ENCODE measurements at regions not wholly inside any gene's neighbourhood (a gene's known extent, or its start where the extent isn't known, plus 50 kb on each side); places are given as distances from the start of the nearest gene placed in this dataset.
"Not testable (repeated sequence)": the region's sequence is repeated elsewhere in the genome, so short reads cannot be mapped to it uniquely, and the experiment has no call there.

DNA sequence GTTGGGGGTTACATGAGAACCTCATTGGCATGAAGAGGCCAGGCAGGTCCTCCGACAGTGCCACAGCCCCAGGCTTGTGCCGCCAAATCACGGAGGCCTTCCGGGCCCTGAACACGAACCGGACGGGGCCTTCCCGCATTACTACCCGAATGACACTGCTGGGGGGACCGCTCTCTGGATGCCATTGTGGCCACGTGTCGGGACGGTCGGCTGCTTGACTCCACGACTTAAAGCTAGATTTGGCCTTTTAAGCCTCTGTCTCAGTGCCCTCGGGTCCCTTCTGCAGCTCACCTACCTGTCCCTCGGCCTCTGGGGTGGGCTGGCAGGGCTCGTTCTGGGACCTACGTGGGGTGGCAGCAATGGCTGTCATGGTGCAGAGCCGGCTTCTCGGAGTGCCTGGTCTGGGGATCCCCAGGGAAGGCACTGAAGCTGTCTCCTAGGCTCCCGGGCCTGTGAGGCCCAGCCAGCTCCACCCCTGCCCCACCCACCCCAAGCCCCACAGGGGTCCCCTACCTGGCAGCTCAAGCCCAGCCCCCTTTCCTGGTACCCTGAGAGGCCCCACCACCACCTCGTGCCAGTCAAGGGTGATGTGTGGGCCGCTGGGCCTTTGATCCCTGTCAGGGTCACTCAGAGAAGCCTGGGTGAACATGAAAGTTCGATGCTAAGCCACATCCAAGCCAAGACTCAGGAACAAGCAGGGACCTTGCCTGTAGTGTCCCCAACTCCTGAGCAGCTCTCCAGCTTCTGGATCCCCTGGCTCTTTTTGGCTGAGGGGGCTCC is 245.8 kb upstream of the SGCG start:
- no peak for DNase-seq (ENCODE audit: low read depth, low spot score)

DNA sequence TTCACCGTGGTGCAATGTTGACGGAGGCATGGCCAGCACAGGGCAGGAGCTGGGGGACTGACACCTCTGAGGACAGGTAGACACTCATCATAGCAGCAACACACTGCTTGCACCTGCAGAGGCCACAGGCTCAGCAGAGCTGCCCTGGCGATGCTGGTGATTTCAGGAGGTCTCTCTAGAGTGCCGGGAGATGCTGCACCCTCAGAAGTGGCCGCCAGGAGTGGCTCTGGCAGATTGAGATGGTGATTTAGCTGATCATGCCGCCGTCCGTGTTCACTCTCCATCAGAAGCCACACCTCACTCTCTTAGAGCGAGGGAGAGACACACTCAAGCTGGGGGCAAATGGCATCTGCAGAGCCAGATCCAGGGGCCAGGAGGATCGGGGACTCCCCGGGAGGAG is 244.6 kb upstream of the SGCG start:
- DNase-seq (ENCODE audit: low read depth, low spot score) = no peak

DNA sequence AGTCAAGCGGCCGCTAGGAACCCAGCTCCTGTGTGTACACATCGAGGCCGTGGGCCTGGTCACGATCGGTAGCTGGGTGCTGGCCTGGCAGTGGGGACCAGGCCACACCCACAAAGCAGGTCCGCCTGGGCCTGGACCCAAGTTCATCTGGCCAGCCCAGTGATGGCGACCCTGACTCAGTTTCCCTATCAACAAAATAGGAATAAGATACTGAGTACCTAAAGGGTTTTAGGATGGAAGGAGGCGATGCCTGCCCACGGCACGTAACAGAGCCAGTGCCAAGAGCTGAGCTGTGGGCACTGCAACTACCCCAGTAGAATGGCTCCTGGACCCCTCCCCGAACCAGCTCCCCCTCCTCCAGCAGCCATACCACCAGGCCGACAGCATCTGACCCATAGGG is 243.5 kb upstream of the SGCG start:
- no peak for DNase-seq (ENCODE audit: low read depth, low spot score)

DNA sequence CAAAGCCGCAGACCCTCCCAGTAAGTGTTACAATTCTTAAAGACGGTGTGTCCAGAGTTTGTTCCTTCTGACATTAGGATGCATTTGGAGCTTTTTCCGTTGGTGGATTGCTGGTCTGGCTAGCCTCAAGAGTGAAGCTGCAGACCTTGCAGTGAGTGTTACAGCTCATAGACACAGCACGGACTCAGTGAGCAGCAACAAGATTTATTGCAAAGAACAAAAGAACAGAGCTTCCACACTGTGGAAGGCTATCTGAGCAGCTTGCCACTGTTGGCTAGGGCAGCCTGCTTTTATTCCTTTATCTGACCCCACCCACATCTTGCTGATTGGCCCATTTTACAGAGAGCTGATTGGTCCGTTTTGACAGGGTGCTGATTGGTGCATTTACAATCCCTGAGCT is 242.8 kb upstream of the SGCG start:
- no peak for DNase-seq (ENCODE audit: low read depth, low spot score)

DNA sequence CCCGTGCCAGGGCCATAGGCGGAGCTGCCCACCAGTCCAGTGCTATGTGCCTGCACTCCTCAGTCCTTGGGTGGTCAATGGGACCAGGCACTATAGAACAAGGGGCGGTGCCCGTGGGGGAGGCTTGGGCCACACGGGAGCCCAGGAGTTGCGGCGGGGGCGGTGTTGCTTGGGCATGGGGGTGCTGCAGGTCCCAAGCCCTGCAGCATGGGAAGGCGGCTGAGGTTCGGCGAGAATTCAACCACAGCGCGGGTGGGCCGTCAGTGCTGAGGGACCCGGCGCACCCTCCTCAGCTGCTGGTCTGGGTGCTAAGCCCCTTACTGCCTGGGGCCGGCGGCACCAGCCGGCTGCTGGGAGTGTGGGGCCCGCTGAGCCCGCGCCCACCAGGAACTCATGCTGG is 242.2 kb upstream of the SGCG start:
- no peak for DNase-seq (ENCODE audit: low read depth, low spot score)

DNA sequence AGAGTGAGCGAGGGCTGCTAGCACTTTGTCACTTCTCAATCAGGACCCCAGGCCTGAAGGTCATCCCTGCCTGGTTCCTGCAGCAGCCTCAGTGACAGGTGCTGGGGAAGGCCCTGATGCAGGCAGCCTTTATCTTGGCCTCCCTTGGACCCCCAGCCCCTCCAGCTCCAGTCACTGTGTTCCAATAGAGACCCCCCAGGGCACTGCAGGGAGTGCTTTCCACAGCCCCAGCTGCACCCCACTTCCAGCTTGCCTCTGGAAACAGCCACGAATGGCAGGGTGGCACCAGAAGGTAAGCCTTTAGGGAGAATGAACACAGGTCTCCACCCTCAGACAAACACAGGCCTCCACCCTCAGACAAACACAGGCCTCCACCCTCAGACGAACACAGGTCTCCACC is 241.6 kb upstream of the SGCG start:
- no peak for DNase-seq (ENCODE audit: low read depth, low spot score)

DNA sequence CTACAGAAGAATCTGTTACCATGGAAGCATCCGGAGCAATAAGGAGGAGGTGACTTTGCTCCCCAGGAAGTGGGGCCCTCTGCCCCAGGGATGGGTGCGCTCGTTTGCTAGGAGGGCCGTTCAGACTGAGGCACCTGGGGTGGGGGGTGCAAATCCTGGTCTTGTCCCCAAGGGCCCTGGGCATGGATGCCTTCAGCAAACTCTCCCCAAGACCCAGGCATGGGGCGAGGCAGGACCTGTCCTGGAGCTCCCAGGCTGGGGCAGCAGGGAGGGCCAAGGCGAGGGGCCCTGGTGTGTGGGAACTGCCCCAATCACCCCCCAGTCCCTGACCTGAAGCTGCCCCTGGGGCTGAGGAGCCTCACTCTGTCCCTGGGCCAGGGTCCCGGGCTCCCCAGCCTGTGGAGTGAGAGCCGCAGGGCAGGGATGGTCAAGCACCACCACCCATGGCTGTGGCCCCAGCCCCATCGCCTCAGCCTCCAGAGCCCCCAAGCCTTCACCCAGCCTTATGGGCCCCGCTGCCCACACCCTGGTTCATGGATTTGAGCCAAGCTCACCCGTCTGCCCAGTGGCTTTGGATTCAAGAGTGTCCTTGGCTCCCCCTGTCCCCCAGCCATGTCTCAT is 240.6 kb upstream of the SGCG start:
- no peak for DNase-seq (ENCODE audit: low read depth, low spot score)

DNA sequence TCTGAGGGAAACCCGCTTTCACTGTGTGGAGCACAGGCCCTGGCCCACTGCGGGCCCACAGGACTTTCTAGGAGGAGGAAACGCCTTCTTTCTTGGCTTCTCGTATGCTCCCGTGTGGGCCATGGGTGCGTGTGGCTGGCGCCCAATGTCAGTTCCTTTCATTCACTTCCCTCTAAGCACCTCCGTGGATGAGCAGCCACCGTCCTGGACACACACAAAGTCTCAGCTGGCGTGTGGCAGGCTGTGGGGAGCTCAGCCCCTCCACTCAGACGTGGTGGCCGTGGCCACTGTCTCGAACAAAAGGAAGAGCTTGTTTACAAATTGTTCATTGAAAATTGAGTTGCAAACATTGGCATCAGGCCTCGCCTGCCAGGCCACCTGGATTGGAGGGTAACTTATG is 240.0 kb upstream of the SGCG start:
- DNase-seq (ENCODE audit: low read depth, low spot score) = no peak

DNA sequence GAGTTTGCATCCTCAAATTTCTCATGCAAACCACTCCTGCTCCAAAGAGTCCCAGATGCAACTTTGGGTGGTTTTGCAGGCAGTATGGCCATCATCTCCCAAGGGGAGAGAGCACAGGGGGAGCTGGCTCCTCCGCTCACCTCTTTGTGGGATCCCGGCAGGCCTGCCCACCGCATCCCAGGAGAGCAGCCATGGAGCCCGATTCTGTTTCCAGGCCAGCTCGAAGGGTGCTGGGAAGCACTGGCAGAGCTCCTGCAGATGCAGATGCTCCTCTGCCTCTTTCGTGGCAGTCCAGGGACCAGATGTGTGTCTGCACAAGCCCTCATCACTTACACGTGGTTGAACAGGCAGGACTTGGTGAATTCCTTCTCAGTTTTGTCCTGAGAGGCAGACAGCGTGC is 239.3 kb upstream of the SGCG start:
- DNase-seq (ENCODE audit: low read depth, low spot score) = not testable (repeated sequence)

DNA sequence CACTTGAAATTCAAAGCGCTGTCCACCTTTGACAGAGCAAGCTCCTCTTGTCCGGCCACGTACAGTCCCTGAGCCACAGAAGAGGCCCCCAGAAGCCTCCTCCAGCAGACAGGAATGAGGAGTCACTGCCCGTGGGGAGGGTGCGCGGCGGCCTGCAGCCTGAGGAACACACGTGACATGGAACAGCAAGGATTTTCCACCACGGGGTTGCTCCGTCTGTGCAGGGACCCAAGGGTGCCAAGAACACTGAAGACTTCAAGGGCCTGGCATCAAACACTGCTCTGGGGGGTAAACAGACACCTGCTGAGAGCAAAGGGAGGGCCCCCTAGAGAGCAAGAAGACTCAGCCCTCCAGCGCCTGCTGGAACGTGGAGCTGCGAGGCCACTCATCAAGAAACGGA is 237.9 kb upstream of the SGCG start:
- not testable (repeated sequence) for DNase-seq (ENCODE audit: low read depth, low spot score)

DNA sequence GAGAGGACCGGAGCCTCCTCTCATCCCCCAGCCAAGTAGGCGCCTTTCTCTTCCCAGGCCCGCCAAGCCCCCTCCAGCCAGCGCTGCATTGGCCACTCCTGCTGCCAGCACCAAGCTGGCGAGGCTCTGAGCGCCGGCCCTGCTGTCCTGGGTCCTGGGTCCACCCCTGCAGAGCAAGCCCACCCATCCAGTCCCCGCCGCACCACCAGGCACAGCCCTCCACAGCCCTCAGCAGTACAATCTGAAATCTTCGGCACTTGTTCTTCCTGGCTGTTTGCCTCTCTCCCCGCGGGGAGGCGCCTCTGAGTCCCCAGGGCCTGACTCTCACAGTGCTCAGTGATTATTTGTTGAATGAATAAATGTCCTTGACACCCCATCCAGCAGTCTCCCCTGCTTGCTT is 236.4 kb upstream of the SGCG start:
- no peak for DNase-seq (ENCODE audit: low read depth, low spot score)

DNA sequence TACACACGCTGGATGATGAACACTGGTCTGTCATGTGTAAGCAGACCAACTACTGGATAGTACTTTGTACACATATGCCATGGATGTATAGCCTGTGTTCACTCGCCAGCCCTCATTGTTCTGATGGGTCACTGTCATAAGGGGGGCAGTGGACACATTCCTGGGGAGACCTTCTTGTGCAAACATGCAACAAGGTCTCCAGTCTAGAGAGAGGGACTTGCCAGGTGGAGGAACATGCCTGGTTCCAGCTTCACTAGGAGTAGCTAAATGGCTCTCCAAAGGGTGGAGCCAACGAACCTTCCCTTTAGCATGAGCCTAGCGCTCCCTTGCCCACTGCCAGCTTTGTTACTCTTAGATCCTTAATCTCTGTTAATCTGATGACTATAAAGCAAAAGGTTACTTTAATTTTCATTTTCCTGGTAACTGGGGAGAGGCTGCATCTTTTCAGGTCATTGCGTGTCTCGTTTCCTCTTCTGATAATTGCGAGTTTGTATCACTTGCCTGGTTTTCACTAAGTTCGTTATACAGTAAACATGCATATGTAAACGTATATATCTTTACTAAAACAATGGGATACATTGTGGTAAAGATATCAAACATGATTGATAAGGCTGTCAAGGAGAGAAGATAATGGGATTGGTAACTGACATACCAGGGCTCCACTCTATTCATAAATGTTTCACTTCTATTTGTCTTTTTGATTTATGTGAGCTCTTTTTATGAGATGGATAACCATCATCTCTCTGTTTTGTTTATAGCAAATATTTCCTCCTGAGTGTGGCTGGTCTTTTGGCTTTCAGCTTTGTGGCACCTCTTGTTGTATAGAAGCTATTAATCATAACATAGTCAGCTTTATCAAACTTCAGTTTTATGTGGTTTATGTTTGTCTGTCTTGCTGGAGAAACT is 235.2 kb upstream of the SGCG start:
- DNase-seq (ENCODE audit: low read depth, low spot score) = no peak

DNA sequence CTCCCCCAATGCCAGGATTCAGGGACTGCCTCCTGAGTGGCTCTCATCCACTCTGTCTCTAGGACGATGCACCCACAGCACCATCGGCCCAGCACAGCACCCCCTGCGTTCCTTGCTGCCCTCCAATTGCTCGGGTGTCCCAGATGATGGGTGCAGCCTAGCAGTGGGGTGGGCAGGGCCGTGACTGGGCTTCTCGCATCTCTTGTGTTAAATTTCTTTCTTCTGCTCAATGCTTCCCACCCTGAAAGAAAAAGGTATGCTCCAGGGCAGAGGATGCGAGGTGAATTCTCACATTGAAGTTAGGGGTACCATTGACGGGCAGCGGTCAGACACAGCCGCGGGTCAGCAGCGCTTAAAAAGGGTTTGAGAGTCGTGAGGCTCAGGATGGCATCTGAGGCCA is 232.4 kb upstream of the SGCG start:
- DNase-seq (ENCODE audit: low read depth, low spot score) = no peak

DNA sequence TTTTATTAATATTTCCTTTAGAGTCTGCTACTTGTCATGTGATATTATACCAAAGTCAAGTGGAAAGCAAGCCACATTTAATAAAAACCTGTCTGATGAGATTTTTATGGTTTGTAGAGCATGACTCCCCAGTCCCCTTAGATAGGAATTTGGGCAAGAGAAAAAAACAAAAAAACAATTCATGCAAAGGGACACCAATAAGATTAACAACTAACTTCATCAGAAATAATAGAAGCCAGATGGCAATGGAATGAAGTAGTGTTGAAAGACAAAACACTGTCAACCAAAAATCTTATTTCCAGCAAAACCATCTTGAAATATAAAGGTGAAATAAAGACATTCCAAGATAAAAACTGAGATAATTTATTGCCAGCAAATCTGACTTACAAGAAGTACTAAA is 228.8 kb upstream of the SGCG start:
- DNase-seq (ENCODE audit: low read depth, low spot score) = not testable (repeated sequence)

DNA sequence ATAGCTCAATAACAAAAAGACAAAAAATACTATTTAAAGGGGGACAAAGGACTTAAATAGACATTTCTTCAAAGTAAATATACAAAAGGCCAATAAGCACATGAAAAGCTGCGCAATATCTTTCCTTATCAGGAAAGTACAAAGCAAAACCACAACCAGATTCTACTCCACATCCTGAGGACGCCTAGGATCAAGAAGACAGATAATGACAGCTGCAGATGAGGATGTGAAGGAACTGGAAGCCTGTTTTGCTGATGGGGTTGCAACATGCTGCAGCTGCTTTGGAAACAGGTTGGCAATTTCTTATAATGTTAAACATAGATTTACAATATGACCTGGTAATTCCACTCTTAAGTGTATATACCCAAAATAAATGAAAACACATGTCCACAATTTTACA is 225.6 kb upstream of the SGCG start:
- not testable (repeated sequence) for DNase-seq (ENCODE audit: low read depth, low spot score)

DNA sequence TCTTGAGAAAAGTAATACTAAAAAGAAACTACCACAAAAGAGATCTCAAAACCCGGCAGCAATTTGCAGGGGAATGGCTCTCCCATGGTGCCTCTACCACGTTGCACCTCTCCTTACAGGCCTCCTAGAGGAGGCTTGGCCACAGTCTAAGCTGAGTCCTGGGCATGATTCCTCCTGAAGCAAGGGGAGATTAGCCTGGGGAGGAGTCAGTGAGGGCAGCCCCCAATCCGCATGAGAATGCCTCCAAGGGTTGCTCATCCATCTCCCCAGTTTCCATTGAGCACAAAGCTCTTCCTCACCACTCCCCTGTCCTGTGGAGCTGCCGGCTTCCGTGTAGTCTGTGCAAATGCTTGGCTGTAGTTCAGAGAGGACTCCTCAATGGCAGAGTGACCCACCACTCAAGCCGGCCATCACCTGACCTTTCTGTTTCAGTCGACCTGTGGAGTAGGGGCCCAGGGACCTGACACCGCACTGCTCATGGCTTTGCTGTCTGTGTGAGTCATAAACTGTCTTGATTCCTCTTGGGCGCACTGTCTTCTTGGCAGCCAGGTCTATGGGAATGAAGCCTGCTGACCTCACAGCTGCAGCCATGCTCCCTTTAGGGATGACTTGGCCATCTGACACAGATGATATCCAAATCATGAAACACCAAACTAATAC is 224.2 kb upstream of the SGCG start:
- not testable (repeated sequence) for DNase-seq (ENCODE audit: low read depth, low spot score)

DNA sequence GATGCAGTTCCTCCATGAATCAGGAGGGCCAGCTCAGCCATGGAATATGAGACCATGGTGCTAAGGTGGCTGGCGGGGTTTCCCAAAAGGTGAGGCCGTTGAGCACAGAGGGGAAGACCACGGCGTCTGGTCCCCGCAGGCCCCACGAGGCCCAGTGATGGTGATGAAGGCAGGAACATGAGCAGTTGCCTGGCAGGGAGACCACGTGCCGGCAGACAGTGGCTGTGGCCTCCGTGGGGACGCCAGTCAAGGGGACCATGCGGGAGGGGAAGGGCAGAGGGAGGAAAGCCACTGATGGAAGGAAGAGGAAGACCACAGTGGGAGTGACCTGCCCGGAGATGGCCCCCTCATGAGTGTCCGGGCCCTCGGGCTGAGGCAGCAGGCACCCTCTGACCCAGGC is 220.9 kb upstream of the SGCG start:
- not testable (repeated sequence) for DNase-seq (ENCODE audit: low read depth, low spot score)

DNA sequence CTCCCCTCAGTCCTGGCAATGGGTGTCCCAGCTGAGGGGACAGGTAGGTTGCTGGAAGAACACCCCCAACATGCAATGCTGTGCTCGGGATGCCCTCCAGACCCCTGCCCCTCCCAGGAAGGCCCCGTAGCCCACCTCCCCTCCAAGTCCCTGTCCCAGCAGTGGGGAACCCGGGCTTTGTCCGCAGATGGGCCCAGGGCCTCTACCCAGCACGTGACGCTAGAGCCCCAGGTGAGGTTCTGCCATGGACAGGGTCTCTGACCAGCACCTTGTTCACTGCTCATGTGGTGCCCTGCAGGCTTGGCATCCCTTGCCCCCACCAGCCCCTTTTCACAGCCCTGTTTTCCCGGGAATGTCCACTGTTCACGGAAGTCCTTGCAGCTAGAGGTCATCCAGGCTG is 220.0 kb upstream of the SGCG start:
- no peak for DNase-seq (ENCODE audit: low read depth, low spot score)

DNA sequence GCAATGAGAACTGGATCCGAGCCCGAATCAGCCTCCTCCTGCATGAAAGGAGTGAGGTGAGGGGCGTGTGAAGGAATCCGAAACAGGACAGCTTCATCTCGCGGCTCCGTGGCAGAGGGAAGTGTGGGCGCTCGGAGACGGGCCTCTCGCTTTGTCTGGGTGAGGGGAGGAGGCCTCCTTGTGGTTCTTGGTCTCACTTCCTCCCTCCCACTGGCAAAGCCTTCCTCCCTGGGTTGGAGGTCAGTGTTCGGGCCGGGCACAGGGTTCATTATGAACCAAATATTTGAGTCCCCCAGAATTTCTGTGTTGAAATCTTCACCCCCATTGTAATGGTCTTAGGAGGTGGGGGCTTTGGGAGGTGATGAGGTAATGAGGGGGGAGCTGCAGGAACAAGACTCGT is 219.4 kb upstream of the SGCG start:
- not testable (repeated sequence) for DNase-seq (ENCODE audit: low read depth, low spot score)

DNA sequence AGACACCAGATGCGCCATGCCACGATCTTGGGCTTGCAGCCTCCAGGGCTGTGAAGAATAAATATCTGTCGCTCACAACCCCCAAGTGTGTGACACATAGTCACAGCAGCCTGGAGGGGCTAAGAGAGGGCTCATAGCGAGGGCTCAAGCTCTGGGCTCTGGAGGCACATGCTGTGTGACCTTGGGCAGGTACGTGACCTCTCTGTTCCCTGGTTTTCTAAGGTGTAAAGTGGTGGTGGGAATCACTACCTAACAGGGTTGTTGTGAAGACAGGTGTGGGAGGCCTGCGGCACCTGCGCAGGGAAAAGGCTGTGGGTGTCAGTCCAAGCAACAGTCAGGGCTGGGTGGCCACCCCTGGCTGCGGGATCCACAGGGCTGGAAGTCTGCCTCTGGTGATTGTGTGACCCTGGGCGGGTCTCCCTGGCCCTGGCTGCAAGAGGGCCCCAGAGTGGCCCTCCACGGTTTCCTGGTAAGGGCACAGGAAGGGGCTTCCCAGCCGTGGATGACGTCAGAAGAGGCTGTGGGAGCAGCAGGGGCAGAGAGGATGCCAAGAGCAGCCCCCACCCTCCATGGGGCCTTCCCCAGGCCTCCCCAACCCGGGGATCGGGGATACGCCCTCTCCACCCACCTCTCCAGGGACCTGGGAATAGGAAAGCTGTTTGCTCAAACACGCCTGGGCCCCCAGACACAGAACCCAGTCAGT is 218.8 kb upstream of the SGCG start:
- DNase-seq (ENCODE audit: low read depth, low spot score) = no peak

DNA sequence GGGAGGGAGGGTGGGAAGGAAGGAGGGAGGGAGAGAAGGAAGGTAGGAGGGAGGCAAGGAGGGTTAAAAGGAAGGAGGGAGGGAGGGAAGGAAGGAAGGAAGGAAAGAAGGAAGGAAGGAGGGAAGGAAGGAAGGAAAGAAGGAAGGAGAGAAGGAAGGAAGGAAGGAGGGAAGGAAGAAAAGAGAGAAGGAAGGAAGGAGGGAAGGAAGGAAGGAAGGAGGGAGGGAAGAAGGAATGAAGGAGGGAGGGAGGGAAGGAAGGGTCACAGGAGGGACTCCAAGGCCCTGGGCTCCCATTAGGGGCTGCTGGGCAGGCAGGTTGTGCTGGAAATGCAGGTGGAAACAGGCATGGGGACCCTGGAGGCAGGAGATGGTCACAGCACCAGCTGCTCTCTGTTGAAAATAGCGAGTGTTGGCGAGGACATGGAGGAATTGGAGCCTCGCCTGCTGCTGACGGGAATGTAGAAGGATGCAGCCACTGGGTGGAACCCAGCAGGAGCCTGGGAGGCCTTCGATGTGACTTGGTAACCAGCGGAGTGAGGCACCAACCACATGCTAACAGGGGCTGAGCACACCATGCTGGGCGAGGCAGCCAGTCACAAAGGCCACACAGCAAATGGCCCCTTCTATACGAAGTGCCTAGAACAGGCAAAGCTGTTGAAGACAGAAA is 217.3 kb upstream of the SGCG start:
- DNase-seq (ENCODE audit: low read depth, low spot score) = not testable (repeated sequence)

Data from activated naive CD8-positive, alpha-beta T cell treated with anti-CD3 and anti-CD28 coated beads, Interleukin-2, amount 50 U/mL, for 16 hours (primary cell).